SK-N-MC (cell line): ENCODE measurements at regions not wholly inside any gene's neighbourhood (a gene's known extent, or its start where the extent isn't known, plus 50 kb on each side); places are given as distances from the start of the nearest gene placed in this dataset.

Experiments
- DNase-seq: peaks from one replicate; pipeline ENCODE4 v3.0.0-alpha.2; 2011; ENCODE audit warnings: low read depth, low spot score
- H3K27ac ChIP-seq: fragments of 200-600 bp; sonication (generic); 2 replicates; pipeline ENCODE4 v1.5.1; 2016; ENCODE audit warnings: mixed run types
- H3K36me3 ChIP-seq: fragments of 200-600 bp; sonication (generic); 2 replicates; pipeline ENCODE4 v1.6.1; 2017; ENCODE audit warnings: antibody characterized with exemption, low read length, mixed read lengths; ENCODE audit not compliant: insufficient read depth
- H3K4me3 ChIP-seq: fragments of 200-600 bp; sonication (generic); 2 replicates; pipeline ENCODE4 v1.5.1; 2016
- H3K9ac ChIP-seq: fragments of 200-600 bp; sonication (generic); 2 replicates; pipeline ENCODE4 v1.8.0; 2017; ENCODE audit warnings: mixed run types, mixed read lengths; ENCODE audit not compliant: insufficient read length
- H3K9me3 ChIP-seq: fragments of 200-600 bp; sonication (generic); 2 replicates; pipeline ENCODE4 v1.6.1; 2017; ENCODE audit warnings: low read depth, mild to moderate bottlenecking, antibody characterized with exemption, low read length, moderate library complexity, mixed read lengths
- EZH2 ChIP-seq: fragments of 200-600 bp; sonication (generic); IDR thresholded peaks from one replicate; pipeline ENCODE4 v1.6.1; 2017; ENCODE audit warnings: antibody characterized with exemption
- FOXP2 ChIP-seq: optimal IDR thresholded peaks from 2 replicates; pipeline ENCODE3; 2011; ENCODE audit warnings: mild to moderate bottlenecking, moderate library complexity; ENCODE audit not compliant: insufficient read depth; ENCODE audit errors: extremely low read length, control extremely low read depth
- POLR2AphosphoS5 ChIP-seq: IDR thresholded peaks from 2 replicates; pipeline ENCODE4 v1.6.1; 2012; ENCODE audit warnings: mild to moderate bottlenecking, low read depth, low read length, borderline replicate concordance

- no peak for TF ChIP-seq POLR2AphosphoS5
- TF ChIP-seq FOXP2: no peak
- no peak for TF ChIP-seq EZH2
- no peak for DNase-seq
- H3K9ac ChIP-seq: no peak overlapping the region
- H3K4me3 ChIP-seq: no peak overlapping the region
- H3K9me3 ChIP-seq: no peaks in the 10 kb centered on the region
- H3K36me3 ChIP-seq: no peaks in the 10 kb centered on the region
- H3K27ac ChIP-seq: no peak overlapping the region
Observed at GRCh38 chr2:106638580-106638979, 151.4 kb downstream of the CD8B2 start.

GRCh38 chr2:106642679-106643078 lies 155.5 kb downstream of the CD8B2 start:
- H3K4me3 ChIP-seq: no peak overlapping the region
- no peak for DNase-seq
- no peaks in the 10 kb centered on the region for H3K36me3 ChIP-seq
- H3K9me3 ChIP-seq: no peaks in the 10 kb centered on the region
- no peak for TF ChIP-seq EZH2
- TF ChIP-seq POLR2AphosphoS5: no peak
- no peak for TF ChIP-seq FOXP2
- no peak overlapping the region for H3K9ac ChIP-seq
- no peak overlapping the region for H3K27ac ChIP-seq

- no peak overlapping the region for H3K27ac ChIP-seq
- no peak for DNase-seq
- H3K9ac ChIP-seq: no peak overlapping the region
- no peaks in the 10 kb centered on the region for H3K36me3 ChIP-seq
- no peak overlapping the region for H3K4me3 ChIP-seq
- TF ChIP-seq EZH2 (no peak), POLR2AphosphoS5 (no peak), FOXP2 (no peak)
- no peaks in the 10 kb centered on the region for H3K9me3 ChIP-seq
Observed at GRCh38 chr2:106644623-106645022, 157.5 kb downstream of the CD8B2 start.

GRCh38 chr2:106646605-106647004 lies 159.4 kb downstream of the CD8B2 start:
- Histone ChIP-seq H3K36me3 (no peaks in the 10 kb centered on the region), H3K4me3 (no peak overlapping the region), H3K9ac (no peak overlapping the region), H3K27ac (no peak overlapping the region), H3K9me3 (no peaks in the 10 kb centered on the region)
- TF ChIP-seq FOXP2 (no peak), POLR2AphosphoS5 (no peak)
- DNase-seq: no peak

- H3K9me3 ChIP-seq: no peaks in the 10 kb centered on the region
- DNase-seq: no peak
- no peaks in the 10 kb centered on the region for H3K36me3 ChIP-seq
- H3K27ac ChIP-seq: no peak overlapping the region
- TF ChIP-seq FOXP2: no peak
- TF ChIP-seq EZH2: no peak
- no peak for TF ChIP-seq POLR2AphosphoS5
- no peak overlapping the region for H3K9ac ChIP-seq
- no peak overlapping the region for H3K4me3 ChIP-seq
Observed at GRCh38 chr2:106649306-106649705, 162.1 kb downstream of the CD8B2 start.

- Histone ChIP-seq H3K4me3 (no peak overlapping the region), H3K27ac (no peak overlapping the region), H3K9me3 (no peaks in the 10 kb centered on the region), H3K36me3 (no peaks in the 10 kb centered on the region), H3K9ac (no peak overlapping the region)
- DNase-seq: no peak
- TF ChIP-seq EZH2 (no peak), FOXP2 (no peak), POLR2AphosphoS5 (no peak)
Observed at GRCh38 chr2:106653465-106653864, 166.3 kb downstream of the CD8B2 start.

- Histone ChIP-seq H3K27ac (no peak overlapping the region), H3K36me3 (no peaks in the 10 kb centered on the region), H3K9me3 (no peaks in the 10 kb centered on the region), H3K9ac (no peak overlapping the region), H3K4me3 (no peak overlapping the region)
- TF ChIP-seq EZH2: no peak
- TF ChIP-seq POLR2AphosphoS5: no peak
- no peak for DNase-seq
Observed at GRCh38 chr2:106658616-106659015, 171.5 kb downstream of the CD8B2 start.

- H3K9me3 ChIP-seq: no peaks in the 10 kb centered on the region
Observed at GRCh38 chr2:106664669-106665068, 177.5 kb downstream of the CD8B2 start.

GRCh38 chr2:106667478-106668070 lies 180.4 kb downstream of the CD8B2 start:
- Histone ChIP-seq H3K4me3 (no peak overlapping the region), H3K27ac (no peak overlapping the region), H3K36me3 (no peaks in the 10 kb centered on the region), H3K9ac (no peak overlapping the region), H3K9me3 (no peaks in the 10 kb centered on the region)
- DNase-seq: no peak
- TF ChIP-seq FOXP2 (no peak), POLR2AphosphoS5 (no peak)

More at GRCh38 chr2:106664669-106665068, 177.5 kb downstream of the CD8B2 start:
- no peak for DNase-seq
- Histone ChIP-seq H3K9ac (no peak overlapping the region), H3K36me3 (no peaks in the 10 kb centered on the region), H3K4me3 (no peak overlapping the region), H3K27ac (no peak overlapping the region)
- TF ChIP-seq EZH2 (no peak), FOXP2 (no peak), POLR2AphosphoS5 (no peak)
